ENCODE measurements at regions not wholly inside any gene's neighbourhood (a gene's known extent, or its start where the extent isn't known, plus 50 kb on each side); places are given as distances from the start of the nearest gene placed in this dataset.
"Not testable (repeated sequence)": the region's sequence is repeated elsewhere in the genome, so short reads cannot be mapped to it uniquely, and the experiment has no call there.

DNA sequence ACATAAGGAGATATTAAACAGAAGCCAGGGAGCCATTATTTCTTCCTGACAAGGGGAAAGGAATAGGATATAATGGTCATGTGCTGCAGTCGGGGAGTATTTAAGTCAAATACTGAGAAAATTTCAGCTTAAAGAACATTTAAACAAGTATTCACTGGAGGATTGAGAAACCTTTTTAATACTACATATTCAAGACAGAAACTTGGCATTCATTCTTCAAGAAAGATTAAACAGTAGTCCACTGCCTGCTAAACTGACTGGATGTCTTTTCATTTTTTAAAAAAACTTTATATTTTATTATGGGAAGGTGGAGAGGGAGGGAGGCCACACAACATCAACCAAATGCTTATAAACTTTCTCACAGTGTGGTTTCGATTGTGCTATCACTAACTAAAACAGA lies 107.4 kb upstream of the CBLB start:
- Histone ChIP-seq H3K27ac (replicated peaks in 1 of 4) (no peak overlapping the region), H3K4me1 (peaks cover 0 to 8% (median 4%) of the 10 kb centered on the region in 4 donors), H3K4me3 (no peak overlapping the region), H3K27me3 (no peaks in the 10 kb centered on the region), H3K36me3 (no peaks in the 10 kb centered on the region), H3K9me3 (peaks cover 0 to 12% (median 0%) of the 10 kb centered on the region in 4 donors)
- 43% methylated on average over 2 of the region's 2 CpGs for WGBS
- TF ChIP-seq, protein P1, sequence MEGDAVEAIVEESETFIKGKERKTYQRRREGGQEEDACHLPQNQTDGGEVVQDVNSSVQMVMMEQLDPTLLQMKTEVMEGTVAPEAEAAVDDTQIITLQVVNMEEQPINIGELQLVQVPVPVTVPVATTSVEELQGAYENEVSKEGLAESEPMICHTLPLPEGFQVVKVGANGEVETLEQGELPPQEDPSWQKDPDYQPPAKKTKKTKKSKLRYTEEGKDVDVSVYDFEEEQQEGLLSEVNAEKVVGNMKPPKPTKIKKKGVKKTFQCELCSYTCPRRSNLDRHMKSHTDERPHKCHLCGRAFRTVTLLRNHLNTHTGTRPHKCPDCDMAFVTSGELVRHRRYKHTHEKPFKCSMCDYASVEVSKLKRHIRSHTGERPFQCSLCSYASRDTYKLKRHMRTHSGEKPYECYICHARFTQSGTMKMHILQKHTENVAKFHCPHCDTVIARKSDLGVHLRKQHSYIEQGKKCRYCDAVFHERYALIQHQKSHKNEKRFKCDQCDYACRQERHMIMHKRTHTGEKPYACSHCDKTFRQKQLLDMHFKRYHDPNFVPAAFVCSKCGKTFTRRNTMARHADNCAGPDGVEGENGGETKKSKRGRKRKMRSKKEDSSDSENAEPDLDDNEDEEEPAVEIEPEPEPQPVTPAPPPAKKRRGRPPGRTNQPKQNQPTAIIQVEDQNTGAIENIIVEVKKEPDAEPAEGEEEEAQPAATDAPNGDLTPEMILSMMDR (IDR thresholded peaks at IDR 0.05) = no peak
- TF ChIP-seq POLR2AphosphoS5 (IDR thresholded peaks at IDR 0.05) (no peak), EP300 (IDR thresholded peaks at IDR 0.05) (no peak), POLR2A (IDR thresholded peaks at IDR 0.05; ENCODE audit: low read depth) (no peak)
- DNase-seq (ENCODE audit: extremely low spot score) = no peak
- intact Hi-C loops (cut with DNase I) = no loop called here

DNA sequence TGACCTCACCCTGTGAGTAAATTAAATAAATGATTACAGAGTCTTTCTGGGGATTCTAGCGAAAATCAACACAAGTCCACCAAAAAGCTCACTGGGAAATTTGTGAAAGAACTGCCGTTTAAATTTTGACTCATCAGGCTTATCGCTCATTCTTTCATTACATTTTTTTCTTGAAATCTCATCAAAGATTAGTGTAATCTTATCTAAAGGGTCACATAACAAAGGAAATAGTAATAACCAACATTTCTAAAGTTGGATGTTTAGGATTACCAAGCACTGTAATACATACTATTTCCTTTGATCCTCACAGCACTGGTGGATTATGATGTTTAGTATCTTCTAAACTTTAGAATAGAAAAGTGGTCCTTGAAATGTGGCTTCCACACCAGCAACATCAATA lies 111.1 kb upstream of the CBLB start:
- H3K9me3 ChIP-seq = peaks cover 0 to 8% (median 2%) of the 10 kb centered on the region in 4 donors
- no peak overlapping the region for H3K27ac ChIP-seq (replicated peaks in 1 of 4)
- no peaks in the 10 kb centered on the region for H3K27me3 ChIP-seq
- TF ChIP-seq POLR2AphosphoS5 (IDR thresholded peaks at IDR 0.05) = no peak
- TF ChIP-seq POLR2A (IDR thresholded peaks at IDR 0.05; ENCODE audit: low read depth) = no peak
- no peak for TF ChIP-seq EP300 (IDR thresholded peaks at IDR 0.05)
- peaks cover 0 to 8% (median 4%) of the 10 kb centered on the region in 4 donors for H3K4me1 ChIP-seq
- no peaks in the 10 kb centered on the region for H3K36me3 ChIP-seq
- 60% methylated on average over 3 of the region's 3 CpGs for WGBS
- intact Hi-C loops (cut with DNase I) = no loop called here
- DNase-seq (ENCODE audit: extremely low spot score) = no peak
- no peak overlapping the region for H3K4me3 ChIP-seq

DNA sequence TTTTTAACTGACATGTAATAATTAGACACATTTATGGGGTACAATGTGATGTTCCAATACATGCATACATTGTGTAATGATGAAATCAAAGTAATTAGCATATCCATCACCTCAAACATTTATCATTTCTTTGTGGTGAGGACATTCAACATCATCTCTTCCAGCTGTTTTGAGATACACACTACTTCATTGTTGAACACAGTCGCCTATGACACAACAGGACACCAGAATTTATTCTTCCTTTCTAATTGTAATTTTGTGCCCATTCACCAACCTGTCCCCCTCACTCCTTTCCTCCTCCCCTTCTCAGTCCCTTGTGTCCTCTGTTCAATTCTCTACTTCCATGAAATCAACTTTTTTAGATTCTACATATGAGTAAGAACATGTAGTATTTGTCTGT lies 113.4 kb upstream of the CBLB start:
- Histone ChIP-seq H3K4me1 (no peaks in the 10 kb centered on the region), H3K27ac (replicated peaks in 1 of 4) (no peak overlapping the region), H3K9me3 (peaks cover 0 to 8% (median 2%) of the 10 kb centered on the region in 4 donors), H3K4me3 (no peak overlapping the region), H3K36me3 (no peaks in the 10 kb centered on the region), H3K27me3 (no peaks in the 10 kb centered on the region)
- DNase-seq (ENCODE audit: extremely low spot score) = no peak
- TF ChIP-seq POLR2AphosphoS5 (IDR thresholded peaks at IDR 0.05) = no peak
- TF ChIP-seq, protein P1 (IDR thresholded peaks at IDR 0.05) = no peak
- TF ChIP-seq EP300 (IDR thresholded peaks at IDR 0.05) = no peak
- TF ChIP-seq POLR2A (IDR thresholded peaks at IDR 0.05; ENCODE audit: low read depth) = no peak
- WGBS = 97% methylated on average over 1 of the region's 1 CpG
- intact Hi-C loops (cut with DNase I) = no loop called here

DNA sequence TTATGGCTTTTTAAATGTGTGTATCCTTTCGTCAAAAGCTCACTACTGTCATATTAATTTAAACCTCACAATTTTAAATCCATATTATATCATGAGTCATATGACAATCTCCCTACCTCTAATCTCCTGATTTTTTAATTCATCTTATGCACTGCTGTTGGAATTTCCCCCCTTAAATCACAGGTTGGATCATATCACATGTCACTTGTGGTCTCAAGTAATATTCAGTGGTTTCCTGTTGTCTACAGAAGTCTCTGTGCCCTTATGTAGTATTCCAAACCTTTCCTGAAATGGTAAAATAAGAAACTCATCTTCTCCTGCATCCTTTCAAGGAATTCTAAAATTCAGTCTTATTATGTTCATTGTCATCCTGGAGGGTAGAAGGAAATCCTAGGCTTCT lies 116.0 kb upstream of the CBLB start:
- intact Hi-C loops (cut with DNase I) = no loop called here
- H3K4me1 ChIP-seq = no peaks in the 10 kb centered on the region
- 87% methylated on average over 1 of the region's 1 CpG for WGBS
- H3K27me3 ChIP-seq = no peaks in the 10 kb centered on the region
- no peak for DNase-seq (ENCODE audit: extremely low spot score)
- no peak overlapping the region for H3K4me3 ChIP-seq
- no peak for TF ChIP-seq POLR2AphosphoS5 (IDR thresholded peaks at IDR 0.05)
- TF ChIP-seq EP300 (IDR thresholded peaks at IDR 0.05) = no peak
- TF ChIP-seq, protein P1 (IDR thresholded peaks at IDR 0.05) = no peak
- no peaks in the 10 kb centered on the region for H3K36me3 ChIP-seq
- H3K9me3 ChIP-seq = peaks cover 0 to 8% (median 2%) of the 10 kb centered on the region in 4 donors
- no peak overlapping the region for H3K27ac ChIP-seq (replicated peaks in 1 of 4)

DNA sequence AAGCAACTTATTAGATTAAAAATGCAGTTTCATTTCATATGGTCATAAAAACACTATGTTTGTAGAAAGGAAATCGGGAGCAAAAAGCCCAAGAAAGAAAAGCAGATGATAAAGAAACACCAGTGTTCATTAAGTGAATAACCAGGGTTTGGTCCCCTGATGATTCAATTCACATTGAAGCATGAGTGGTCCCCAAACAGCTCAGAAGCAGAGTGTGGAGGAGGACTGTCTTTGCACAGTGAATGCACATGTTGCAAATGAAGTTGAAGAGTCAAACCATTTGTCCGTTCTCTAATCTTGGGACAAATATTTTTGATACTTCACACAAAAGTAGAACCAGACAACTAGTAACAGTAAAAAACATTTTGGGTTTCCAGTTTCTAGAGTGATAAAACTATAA lies 117.5 kb upstream of the CBLB start:
- 94% methylated on average over 2 of the region's 2 CpGs for WGBS
- H3K27me3 ChIP-seq; intact Hi-C loops (cut with DNase I); H3K4me3 ChIP-seq; H3K9me3 ChIP-seq; DNase-seq (ENCODE audit: extremely low spot score); H3K4me1 ChIP-seq; H3K27ac ChIP-seq (replicated peaks in 1 of 4); H3K36me3 ChIP-seq: not testable (repeated sequence)

DNA sequence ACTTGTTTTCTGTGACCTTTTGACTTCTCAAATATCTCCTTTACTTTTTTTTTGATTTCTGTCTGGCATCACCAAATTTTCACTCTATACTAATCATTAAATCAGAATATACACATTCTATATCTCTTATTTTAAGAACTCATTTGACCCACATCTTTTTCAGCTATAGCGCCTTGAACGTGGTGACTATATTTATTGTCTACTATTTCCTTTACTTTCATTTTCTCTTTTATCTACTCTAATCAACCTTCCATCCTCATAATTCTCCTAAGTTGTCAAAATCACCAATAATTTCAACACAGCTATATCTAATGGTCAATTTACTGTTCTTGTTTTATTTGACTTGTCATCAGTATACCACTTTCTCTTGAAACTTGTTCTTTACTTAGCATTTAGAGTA lies 119.0 kb upstream of the CBLB start:
- Histone ChIP-seq H3K4me3 (no peak overlapping the region), H3K27me3 (no peaks in the 10 kb centered on the region), H3K9me3 (peaks cover 0 to 8% (median 5%) of the 10 kb centered on the region in 4 donors), H3K4me1 (no peaks in the 10 kb centered on the region), H3K36me3 (no peaks in the 10 kb centered on the region), H3K27ac (replicated peaks in 1 of 4) (no peak overlapping the region)
- DNase-seq (ENCODE audit: extremely low spot score) = no peak
- 94% methylated on average over 2 of the region's 2 CpGs for WGBS
- intact Hi-C loops (cut with DNase I) = no loop called here
- TF ChIP-seq EP300 (IDR thresholded peaks at IDR 0.05) (no peak), POLR2AphosphoS5 (IDR thresholded peaks at IDR 0.05) (no peak), POLR2A (IDR thresholded peaks at IDR 0.05; ENCODE audit: low read depth) (no peak)
- TF ChIP-seq, protein P1 (IDR thresholded peaks at IDR 0.05) = no peak

Data from esophagus muscularis mucosa (tissue), 4 donors.